Type B pancreatic cell (in vitro differentiated cells): ENCODE measurements at regions not wholly inside any gene's neighbourhood (a gene's known extent, or its start where the extent isn't known, plus 50 kb on each side); places are given as distances from the start of the nearest gene placed in this dataset.
"Not testable (repeated sequence)": the region's sequence is repeated elsewhere in the genome, so short reads cannot be mapped to it uniquely, and the experiment has no call there.

ENCODE experiments used
- DNase-seq: peaks from one replicate; pipeline ENCODE4 v3.0.0; 2021; ENCODE audit warnings: mixed read lengths; ENCODE audit not compliant: unreplicated experiment; ENCODE audit errors: extremely low spot score
- H3K27ac Mint-ChIP-seq: 2 replicates; pipeline ENCODE4 v1.8.0; 2021; ENCODE audit warnings: mild to moderate bottlenecking, mixed read lengths
- H3K27me3 Mint-ChIP-seq: 2 replicates; pipeline ENCODE4 v1.8.0; 2021; ENCODE audit warnings: mixed read lengths
- H3K36me3 Mint-ChIP-seq: 2 replicates; pipeline ENCODE4 v1.8.0; 2021; ENCODE audit warnings: mixed read lengths
- H3K4me1 Mint-ChIP-seq: one replicate; pipeline ENCODE4 v1.8.0; 2021; ENCODE audit warnings: mixed read lengths; ENCODE audit not compliant: unreplicated experiment
- H3K4me3 Mint-ChIP-seq: 2 replicates; pipeline ENCODE4 v1.8.0; 2021; ENCODE audit warnings: mild to moderate bottlenecking, mixed read lengths
- H3K9me3 Mint-ChIP-seq: 2 replicates; pipeline ENCODE4 v1.8.0; 2021; ENCODE audit warnings: mixed read lengths
- CTCF ChIP-seq: fragments of 200-600 bp; sonication (generic); conservative IDR thresholded peaks from 2 replicates; pipeline ENCODE4 v1.5.0; 2021; ENCODE audit warnings: antibody characterized with exemption, mild to moderate bottlenecking

- DNase-seq: no peak
- TF ChIP-seq CTCF: no peak
These were observed 113.0 kb upstream of the RGS1 start for GRCh38 chr1:192462616-192463015.

GRCh38 chr1:192463661-192464060 lies 111.9 kb upstream of the RGS1 start:
- TF ChIP-seq CTCF: no peak
- H3K27me3 Mint-ChIP-seq: no peaks in the 10 kb centered on the region
- no peak for DNase-seq
- H3K4me1 Mint-ChIP-seq: no peaks in the 10 kb centered on the region
- no peak overlapping the region for H3K4me3 Mint-ChIP-seq
- no peak overlapping the region for H3K27ac Mint-ChIP-seq
- no peaks in the 10 kb centered on the region for H3K9me3 Mint-ChIP-seq
- H3K36me3 Mint-ChIP-seq: no peaks in the 10 kb centered on the region

More at GRCh38 chr1:192462616-192463015, 113.0 kb upstream of the RGS1 start:
- H3K9me3 Mint-ChIP-seq: no peaks in the 10 kb centered on the region
- no peak overlapping the region for H3K4me3 Mint-ChIP-seq
- no peaks in the 10 kb centered on the region for H3K4me1 Mint-ChIP-seq
- no peaks in the 10 kb centered on the region for H3K27me3 Mint-ChIP-seq
- no peak overlapping the region for H3K27ac Mint-ChIP-seq
- H3K36me3 Mint-ChIP-seq: no peaks in the 10 kb centered on the region

- not testable (repeated sequence) for H3K27ac Mint-ChIP-seq, H3K4me3 Mint-ChIP-seq, DNase-seq, H3K36me3 Mint-ChIP-seq, H3K4me1 Mint-ChIP-seq, H3K9me3 Mint-ChIP-seq, H3K27me3 Mint-ChIP-seq
These were observed 110.4 kb upstream of the RGS1 start for GRCh38 chr1:192465221-192465620.

GRCh38 chr1:192474080-192474683 lies 101.4 kb upstream of the RGS1 start:
- Mint-ChIP-seq H3K4me1 (no peaks in the 10 kb centered on the region), H3K27ac (no peak overlapping the region), H3K27me3 (no peaks in the 10 kb centered on the region), H3K36me3 (no peaks in the 10 kb centered on the region), H3K4me3 (no peak overlapping the region), H3K9me3 (no peaks in the 10 kb centered on the region)
- TF ChIP-seq CTCF: peak; percentile 85
- DNase-seq: no peak

GRCh38 chr1:192475329-192475728 lies 100.2 kb upstream of the RGS1 start:
- no peak for TF ChIP-seq CTCF
- H3K9me3 Mint-ChIP-seq: no peaks in the 10 kb centered on the region

GRCh38 chr1:192475970-192476369 lies 99.6 kb upstream of the RGS1 start:
- Mint-ChIP-seq H3K27ac (no peak overlapping the region), H3K4me1 (no peaks in the 10 kb centered on the region), H3K4me3 (no peak overlapping the region), H3K9me3 (no peaks in the 10 kb centered on the region), H3K27me3 (no peaks in the 10 kb centered on the region), H3K36me3 (no peaks in the 10 kb centered on the region)
- no peak for TF ChIP-seq CTCF
- no peak for DNase-seq

More at GRCh38 chr1:192475329-192475728, 100.2 kb upstream of the RGS1 start:
- H3K27ac Mint-ChIP-seq: no peak overlapping the region
- H3K36me3 Mint-ChIP-seq: no peaks in the 10 kb centered on the region
- DNase-seq: no peak
- H3K27me3 Mint-ChIP-seq: no peaks in the 10 kb centered on the region
- no peaks in the 10 kb centered on the region for H3K4me1 Mint-ChIP-seq
- H3K4me3 Mint-ChIP-seq: no peak overlapping the region
